Astrocyte (in vitro differentiated cells and primary cell): ENCODE measurements at regions not wholly inside any gene's neighbourhood (a gene's known extent, or its start where the extent isn't known, plus 50 kb on each side); places are given as distances from the start of the nearest gene placed in this dataset.

Experiments used
- CTCF ChIP-seq: IDR thresholded peaks from 2 replicates; pipeline ENCODE4 v1.5.1; 2011; ENCODE audit warnings: low read depth, mild to moderate bottlenecking, inconsistent platforms, low read length, moderate library complexity; ENCODE audit not compliant: insufficient read depth
- EZH2 ChIP-seq: IDR thresholded peaks from 2 replicates; pipeline ENCODE4 v1.6.1; 2012; ENCODE audit warnings: mild to moderate bottlenecking, low read length, inconsistent platforms; ENCODE audit not compliant: insufficient read depth

- TF ChIP-seq EZH2 (no peak), CTCF (no peak)
Observed at GRCh38 chr15:70427167-70428120, 329.7 kb upstream of the TLE3 start.
